HG03457 (cell line): ENCODE measurements at regions not wholly inside any gene's neighbourhood (a gene's known extent, or its start where the extent isn't known, plus 50 kb on each side); places are given as distances from the start of the nearest gene placed in this dataset.
"Not testable (repeated sequence)": the region's sequence is repeated elsewhere in the genome, so short reads cannot be mapped to it uniquely, and the experiment has no call there.

Experiments
- ATAC-seq: cut with Tn5 transposase; IDR thresholded peaks from one replicate; pipeline ENCODE4 v1.9.1; 2021; ENCODE audit warnings: moderate number of reproducible peaks; ENCODE audit not compliant: unreplicated experiment

DNA sequence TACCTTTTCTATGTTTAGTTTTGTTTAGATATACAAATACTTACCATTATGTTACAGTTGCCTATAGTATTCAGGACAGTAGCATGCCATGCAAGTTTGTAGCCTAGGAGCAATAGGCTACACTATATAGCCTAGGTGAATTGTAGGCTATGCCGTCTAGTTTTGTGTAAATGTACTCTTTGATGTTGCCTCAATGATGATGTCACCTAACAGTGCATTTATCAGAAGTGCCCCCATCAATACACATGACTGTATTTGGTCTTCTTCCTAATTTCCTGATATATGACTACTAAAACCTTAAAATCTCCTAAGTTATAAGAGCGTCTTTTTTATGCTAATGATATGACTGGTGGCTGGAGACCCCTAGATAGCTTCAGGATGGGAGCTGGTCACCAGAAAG lies 394.4 kb upstream of the STXBP6 start:
- no peak for ATAC-seq

DNA sequence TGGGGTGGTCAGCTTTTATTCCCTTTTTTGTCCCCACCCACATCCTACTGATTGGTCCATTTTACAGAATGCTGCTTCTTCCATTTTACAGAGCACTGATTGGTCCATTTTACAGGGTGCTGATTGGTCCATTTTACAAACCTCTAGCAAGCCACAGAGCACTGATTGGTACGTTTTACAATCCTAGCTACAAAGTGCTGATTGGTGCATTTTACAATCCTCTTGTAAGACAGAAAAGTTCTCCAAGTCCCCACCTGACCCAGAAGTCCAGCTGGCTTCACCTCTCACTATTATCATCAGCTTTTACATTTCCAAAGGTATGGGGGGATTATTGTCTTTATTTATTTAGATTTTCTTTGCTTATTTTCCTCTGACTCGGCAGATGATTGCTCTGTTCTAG lies 390.4 kb upstream of the STXBP6 start:
- ATAC-seq, result not testable (repeated sequence)

DNA sequence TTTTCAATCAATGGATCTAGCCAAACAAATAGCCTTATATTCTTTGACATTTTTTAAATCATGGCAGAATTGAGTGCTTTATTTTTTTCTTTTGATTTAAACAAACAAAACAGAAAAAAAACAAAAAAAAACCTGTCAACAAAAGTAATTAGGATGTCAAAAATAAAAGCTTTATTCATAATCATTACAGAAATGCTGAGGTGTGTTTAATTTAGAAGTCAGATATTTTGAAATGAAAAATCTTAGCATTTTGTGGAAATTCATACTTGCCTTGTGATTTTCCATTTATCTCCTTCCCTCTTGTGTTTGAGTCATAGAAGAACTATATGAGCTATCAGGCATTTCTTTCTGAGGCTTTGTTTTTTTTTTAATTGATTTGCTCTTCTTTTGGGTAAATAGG lies 387.0 kb upstream of the STXBP6 start:
- ATAC-seq, result no peak

DNA sequence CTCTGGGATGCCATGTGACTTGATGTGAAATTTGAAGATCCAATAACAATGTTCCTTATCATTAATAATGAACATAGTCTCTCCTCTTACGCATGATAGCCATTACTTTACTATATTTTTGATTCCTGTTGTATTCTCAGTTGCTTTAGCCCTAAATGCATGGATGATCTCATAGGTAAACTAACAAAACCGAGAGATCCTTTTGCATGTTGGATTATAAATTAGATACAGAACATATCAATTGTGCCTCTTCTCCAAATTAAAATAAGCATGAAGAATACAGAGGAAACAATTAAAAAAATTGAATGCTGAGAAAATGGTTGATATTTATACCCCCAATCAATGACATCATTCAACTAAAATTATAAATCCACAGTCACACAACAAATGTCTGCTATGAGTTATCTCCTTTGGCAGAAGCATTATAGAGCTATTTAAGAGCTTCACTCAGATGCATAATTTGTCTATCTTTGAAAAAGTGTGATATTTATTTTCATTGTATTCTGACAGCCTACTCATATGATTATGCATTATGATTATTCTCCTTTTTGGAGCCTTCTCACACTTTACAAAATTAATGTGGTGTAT lies 386.4 kb upstream of the STXBP6 start:
- no peak for ATAC-seq

DNA sequence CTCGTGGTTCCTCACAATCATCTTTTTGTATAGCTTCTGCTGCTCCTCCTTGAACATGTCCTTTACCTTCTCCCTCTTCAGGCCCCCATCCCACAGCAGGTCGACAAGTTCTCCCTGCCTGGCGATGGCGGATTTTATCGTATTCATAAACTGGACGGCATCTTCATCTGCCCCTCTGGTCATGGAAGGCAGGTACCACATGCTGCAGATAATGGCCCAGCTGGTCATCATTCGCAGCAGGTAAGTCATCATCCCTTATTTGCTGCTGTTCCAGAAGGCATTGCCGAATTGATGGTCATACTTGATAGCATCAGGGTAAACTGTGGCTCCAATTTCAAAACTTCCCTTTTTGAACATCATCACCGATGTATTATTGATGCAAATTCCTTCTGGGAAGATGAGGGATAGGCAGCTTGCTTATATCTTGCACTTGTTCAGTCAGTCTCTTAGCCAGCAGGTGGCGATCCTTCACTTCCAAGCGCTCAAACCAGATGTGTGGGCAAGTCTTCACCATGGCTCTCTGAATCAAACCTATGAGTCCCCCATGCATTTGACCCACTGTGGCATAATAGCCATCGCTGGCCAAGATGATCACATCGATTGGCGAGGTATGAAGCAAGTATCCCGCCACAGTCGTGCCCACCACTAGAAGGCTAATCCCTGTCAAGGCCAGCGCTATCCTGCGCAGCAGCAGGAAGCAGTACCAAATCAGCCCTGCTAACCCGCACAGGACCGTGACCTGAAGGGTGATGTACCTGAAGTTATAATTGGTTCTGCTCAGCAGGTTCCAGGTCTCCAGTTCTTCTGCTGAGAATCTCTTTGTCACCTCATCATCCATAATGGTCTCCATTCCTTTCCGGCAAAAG lies 381.5 kb upstream of the STXBP6 start:
- no peak for ATAC-seq

GRCh38 chr14:25430808-25431207 lies 380.9 kb upstream of the STXBP6 start:
- no peak for ATAC-seq

GRCh38 chr14:25412998-25413397 lies 363.1 kb upstream of the STXBP6 start:
- ATAC-seq, result no peak

- ATAC-seq, result no peak
Observed at GRCh38 chr14:25411781-25412757, 362.1 kb upstream of the STXBP6 start.

- ATAC-seq, result no peak
Observed at GRCh38 chr14:25406818-25407217, 356.9 kb upstream of the STXBP6 start.

GRCh38 chr14:25400607-25401206 lies 350.8 kb upstream of the STXBP6 start:
- no peak for ATAC-seq

DNA sequence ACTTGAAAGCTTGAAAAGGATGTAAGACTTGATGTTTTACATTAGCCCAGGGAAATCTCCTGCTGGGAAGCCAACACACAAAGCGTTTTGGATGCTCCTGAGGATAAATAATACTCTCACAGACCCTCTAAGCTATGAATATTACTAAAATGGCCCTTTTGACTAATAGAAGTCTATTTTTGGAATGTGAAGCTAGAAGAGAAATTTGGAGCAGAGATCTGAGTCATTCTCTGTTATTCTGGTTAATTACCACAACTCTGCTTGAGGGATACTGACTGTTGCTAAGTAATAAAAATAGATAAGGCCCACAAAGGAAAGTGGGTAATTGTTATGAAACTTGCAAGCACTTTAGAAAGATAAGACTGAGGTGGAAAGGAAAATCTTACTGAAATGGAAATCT lies 346.2 kb upstream of the STXBP6 start:
- no peak for ATAC-seq

DNA sequence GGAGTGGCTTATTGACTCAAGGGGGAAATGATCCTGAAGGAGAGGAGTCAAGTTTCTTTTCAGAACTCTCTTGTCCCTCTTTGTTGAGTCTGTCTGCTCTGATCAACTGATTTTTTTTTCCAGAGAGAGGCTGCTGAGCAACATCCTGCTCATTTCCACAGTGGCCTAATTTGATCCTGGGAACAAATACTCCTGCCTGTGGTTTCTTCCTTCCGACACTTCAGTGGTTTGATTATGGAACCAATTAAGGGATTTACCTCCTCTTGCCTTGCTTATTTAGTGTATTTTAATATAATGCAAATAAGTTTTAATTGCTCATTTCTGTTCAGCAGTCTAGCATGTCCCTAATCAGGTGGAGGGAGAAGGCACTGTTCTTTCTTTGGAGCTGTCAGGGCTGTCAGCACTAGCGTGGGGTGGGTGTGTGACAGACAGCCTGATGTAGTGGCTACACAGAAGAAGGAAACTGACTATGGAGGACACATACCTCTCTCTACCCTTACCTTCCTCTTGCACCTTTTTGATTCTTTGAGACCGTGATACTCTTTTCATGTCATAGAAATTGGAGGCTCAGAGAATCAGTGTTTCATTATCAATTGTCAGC lies 344.9 kb upstream of the STXBP6 start:
- ATAC-seq, result no peak

DNA sequence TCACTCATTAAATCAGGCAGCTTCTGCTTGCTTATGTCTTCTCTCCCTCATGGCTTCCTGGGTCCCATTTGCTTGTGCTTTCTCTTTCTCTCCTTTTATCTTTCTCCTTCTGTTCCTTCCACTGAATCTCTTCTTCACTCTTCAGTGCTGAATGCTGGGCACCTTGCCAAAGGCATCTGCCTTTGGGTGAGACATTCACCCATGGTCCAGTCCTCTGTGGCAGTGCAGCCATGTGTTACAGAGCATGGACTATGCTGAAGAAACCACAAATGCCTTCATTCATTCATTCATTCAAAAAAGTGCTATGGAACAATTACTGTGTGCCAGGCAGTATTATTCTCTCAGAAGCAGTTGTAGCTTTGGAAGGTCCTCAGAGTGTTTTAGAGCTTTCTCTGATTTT lies 344.4 kb upstream of the STXBP6 start:
- ATAC-seq, result no peak

GRCh38 chr14:25389948-25390347 lies 340.0 kb upstream of the STXBP6 start:
- no peak for ATAC-seq

- no peak for ATAC-seq
Observed at GRCh38 chr14:25381498-25381897, 331.6 kb upstream of the STXBP6 start.

DNA sequence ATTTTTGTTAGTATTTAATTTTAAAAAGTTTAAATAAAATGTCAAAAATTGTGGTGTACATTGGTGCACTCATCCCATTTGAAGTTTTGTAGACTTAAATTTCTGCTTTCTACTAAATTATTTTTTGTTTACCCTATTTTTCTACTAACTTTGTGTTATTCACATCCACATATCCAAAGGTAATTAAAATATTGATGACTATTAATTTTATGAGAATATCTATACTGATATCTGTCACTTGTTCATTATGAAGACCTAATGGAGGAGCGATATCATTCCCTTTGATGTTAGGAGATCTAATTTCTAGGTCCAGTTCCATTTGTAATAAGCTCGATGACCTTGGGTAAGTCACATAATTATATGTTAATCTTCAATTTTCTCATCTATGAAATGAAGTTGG lies 325.7 kb upstream of the STXBP6 start:
- no peak for ATAC-seq

- no peak for ATAC-seq
Observed at GRCh38 chr14:25371068-25371467, 321.1 kb upstream of the STXBP6 start.

DNA sequence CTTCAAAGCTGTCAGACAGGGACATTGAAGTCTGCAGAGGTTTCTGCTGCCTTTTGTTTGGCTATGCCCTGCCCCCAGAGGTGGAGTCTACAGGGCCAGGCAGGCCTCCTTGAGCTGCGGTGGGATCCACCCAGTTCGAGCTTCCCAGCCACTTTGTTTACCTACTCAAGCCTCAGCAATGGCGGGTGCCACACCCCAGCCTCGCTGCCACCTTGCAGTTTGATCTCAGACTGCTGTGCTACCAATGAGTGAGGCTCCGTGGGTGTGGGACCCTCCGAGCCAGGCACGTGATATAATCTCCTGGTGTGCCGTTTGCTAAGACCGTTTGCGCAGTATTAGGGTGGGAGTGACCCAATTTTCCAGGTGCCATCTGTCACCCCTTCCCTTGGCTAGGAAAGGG lies 320.1 kb upstream of the STXBP6 start:
- not testable (repeated sequence) for ATAC-seq

DNA sequence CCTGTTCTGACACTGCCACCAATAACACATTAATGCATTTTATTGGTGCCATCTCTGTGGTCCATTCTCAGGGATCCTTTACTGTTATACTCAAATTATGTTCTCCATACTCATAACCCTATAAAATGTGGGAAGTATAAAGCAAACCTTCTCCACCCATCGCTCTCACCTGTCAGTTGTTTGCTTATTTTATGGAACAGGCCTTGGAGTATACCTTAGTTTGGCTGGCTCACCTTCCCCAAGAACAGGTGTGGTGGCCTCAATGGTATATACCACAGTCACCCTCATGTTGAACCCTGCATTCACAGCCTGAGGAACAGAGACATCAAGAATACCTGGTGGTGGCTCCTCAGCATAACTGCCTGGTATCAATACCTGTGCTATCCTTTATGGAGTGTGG lies 308.4 kb upstream of the STXBP6 start:
- no peak for ATAC-seq

DNA sequence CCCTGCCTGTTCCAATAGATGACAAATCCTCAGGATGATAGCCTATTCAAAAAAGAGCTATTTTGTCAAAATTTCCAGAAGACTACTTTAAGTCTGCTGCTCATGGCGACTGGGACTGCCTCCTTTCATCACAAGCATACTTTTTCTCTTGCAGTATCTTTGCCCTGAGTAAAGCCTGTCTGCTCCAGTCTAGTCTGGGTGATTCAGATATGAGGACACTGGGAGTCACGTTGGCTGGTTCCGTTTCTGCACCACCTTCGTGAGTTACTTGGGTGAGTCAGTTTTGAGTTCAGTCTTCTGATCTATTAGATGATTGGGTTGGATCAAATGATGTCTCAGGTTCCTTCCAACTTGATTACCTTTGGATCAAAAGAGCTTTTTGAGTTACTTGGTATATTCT lies 301.3 kb upstream of the STXBP6 start:
- ATAC-seq, result no peak

- no peak for ATAC-seq
Observed at GRCh38 chr14:25350802-25351201, 300.9 kb upstream of the STXBP6 start.
